Nephron progenitor cell (in vitro differentiated cells): ENCODE measurements at regions not wholly inside any gene's neighbourhood (a gene's known extent, or its start where the extent isn't known, plus 50 kb on each side); places are given as distances from the start of the nearest gene placed in this dataset.
"Not testable (repeated sequence)": the region's sequence is repeated elsewhere in the genome, so short reads cannot be mapped to it uniquely, and the experiment has no call there.

Experiments used
- DNase-seq: peaks from one replicate; pipeline ENCODE4 v3.0.0; 2021
- H3K27ac Mint-ChIP-seq: 2 replicates; pipeline ENCODE4 v1.8.0; 2021; ENCODE audit warnings: mild to moderate bottlenecking, moderate library complexity, mixed read lengths
- H3K27me3 Mint-ChIP-seq: 2 replicates; pipeline ENCODE4 v1.8.0; 2021; ENCODE audit warnings: mild to moderate bottlenecking, low read depth, mixed read lengths; ENCODE audit not compliant: poor library complexity
- H3K36me3 Mint-ChIP-seq: 2 replicates; pipeline ENCODE4 v1.8.0; 2021; ENCODE audit warnings: low read depth, mixed read lengths
- H3K4me1 Mint-ChIP-seq: 2 replicates; pipeline ENCODE4 v1.8.0; 2021; ENCODE audit warnings: mixed read lengths
- H3K4me3 Mint-ChIP-seq: 2 replicates; pipeline ENCODE4 v1.8.0; 2021; ENCODE audit warnings: mild to moderate bottlenecking, moderate library complexity, mixed read lengths
- H3K9me3 Mint-ChIP-seq: 2 replicates; pipeline ENCODE4 v1.8.0; 2021; ENCODE audit warnings: mild to moderate bottlenecking, moderate library complexity, mixed read lengths
- CTCF ChIP-seq: fragments of 200-600 bp; sonication (generic); IDR thresholded peaks from 2 replicates; pipeline ENCODE4 v1.5.0; 2021; ENCODE audit warnings: antibody characterized with exemption

GRCh38 chr17:27958708-27959381 is 65.7 kb upstream of the LYRM9 start:
- no peak for TF ChIP-seq CTCF
- Mint-ChIP-seq H3K4me1 (peaks cover 31% of the 10 kb centered on the region), H3K27ac (no peak overlapping the region), H3K4me3 (no peak overlapping the region), H3K27me3 (peaks cover 11% of the 10 kb centered on the region), H3K36me3 (no peaks in the 10 kb centered on the region), H3K9me3 (no peaks in the 10 kb centered on the region)
- DNase-seq, result no peak

- H3K36me3 Mint-ChIP-seq, result no peaks in the 10 kb centered on the region
- peaks cover 11% of the 10 kb centered on the region for H3K27me3 Mint-ChIP-seq
- DNase-seq, result no peak
- no peaks in the 10 kb centered on the region for H3K9me3 Mint-ChIP-seq
- H3K4me1 Mint-ChIP-seq, result peaks cover 32% of the 10 kb centered on the region
- no peak overlapping the region for H3K27ac Mint-ChIP-seq
- no peak for TF ChIP-seq CTCF
- H3K4me3 Mint-ChIP-seq, result no peak overlapping the region
Observed at GRCh38 chr17:27959382-27959709, 66.2 kb upstream of the LYRM9 start.

- H3K4me3 Mint-ChIP-seq, result no peak overlapping the region
- H3K36me3 Mint-ChIP-seq, result no peaks in the 10 kb centered on the region
- TF ChIP-seq CTCF, result no peak
- peaks cover 32% of the 10 kb centered on the region for H3K4me1 Mint-ChIP-seq
- no peak overlapping the region for H3K27ac Mint-ChIP-seq
- peaks cover 14% of the 10 kb centered on the region for H3K27me3 Mint-ChIP-seq
- H3K9me3 Mint-ChIP-seq, result no peaks in the 10 kb centered on the region
- DNase-seq, result no peak
Observed at GRCh38 chr17:27960183-27960849, 67.2 kb upstream of the LYRM9 start.

GRCh38 chr17:27962581-27962980 is 69.4 kb upstream of the LYRM9 start:
- not testable (repeated sequence) for H3K27me3 Mint-ChIP-seq, DNase-seq, H3K9me3 Mint-ChIP-seq, H3K4me3 Mint-ChIP-seq, H3K27ac Mint-ChIP-seq, H3K36me3 Mint-ChIP-seq
- peaks cover 21% of the 10 kb centered on the region for H3K4me1 Mint-ChIP-seq

GRCh38 chr17:27965224-27965623 is 72.1 kb upstream of the LYRM9 start:
- peak overlapping the region; percentile 65 for H3K27ac Mint-ChIP-seq
- no peaks in the 10 kb centered on the region for H3K36me3 Mint-ChIP-seq
- DNase-seq, result no peak
- peaks cover 20% of the 10 kb centered on the region for H3K4me1 Mint-ChIP-seq
- H3K4me3 Mint-ChIP-seq, result no peak overlapping the region
- H3K9me3 Mint-ChIP-seq, result no peaks in the 10 kb centered on the region
- H3K27me3 Mint-ChIP-seq, result peaks cover 11% of the 10 kb centered on the region
- TF ChIP-seq CTCF, result no peak

GRCh38 chr17:27968206-27968732 is 74.2 kb upstream of the NLK start:
- Mint-ChIP-seq H3K27ac (no peak overlapping the region), H3K27me3 (peaks cover 6% of the 10 kb centered on the region)
- no peak for DNase-seq

More at GRCh38 chr17:27968206-27968732, 74.2 kb upstream of the NLK start:
- Mint-ChIP-seq H3K36me3 (no peaks in the 10 kb centered on the region), H3K4me1 (peaks cover 20% of the 10 kb centered on the region), H3K4me3 (no peak overlapping the region), H3K9me3 (no peaks in the 10 kb centered on the region)
- TF ChIP-seq CTCF, result no peak
